AG09309 (cell line): ENCODE measurements at regions not wholly inside any gene's neighbourhood (a gene's known extent, or its start where the extent isn't known, plus 50 kb on each side); places are given as distances from the start of the nearest gene placed in this dataset.
"Not testable (repeated sequence)": the region's sequence is repeated elsewhere in the genome, so short reads cannot be mapped to it uniquely, and the experiment has no call there.

Source experiments
- DNase-seq: peaks from one replicate; pipeline ENCODE4 v3.0.0-alpha.2; 2010; ENCODE audit warnings: low read depth
- H3K4me3 ChIP-seq: 2 replicates; pipeline ENCODE4 v1.5.1; 2011; ENCODE audit warnings: mild to moderate bottlenecking, low read depth, low read length, moderate library complexity; ENCODE audit not compliant: control insufficient read depth
- CTCF ChIP-seq: IDR thresholded peaks from 2 replicates; pipeline ENCODE4 v1.5.1; 2011; ENCODE audit warnings: mild to moderate bottlenecking, low read depth, low read length, inconsistent platforms; ENCODE audit not compliant: insufficient read depth, control insufficient read depth; ENCODE audit errors: missing control alignments

GRCh38 chr3:104032283-104032682 is 1334.4 kb upstream of the ALCAM start:
- TF ChIP-seq CTCF, result no peak
- no peak overlapping the region for H3K4me3 ChIP-seq
- DNase-seq, result no peak

GRCh38 chr3:104040896-104041295 is 1325.8 kb upstream of the ALCAM start:
- H3K4me3 ChIP-seq, result no peak overlapping the region
- no peak for DNase-seq
- TF ChIP-seq CTCF, result no peak

GRCh38 chr3:104043001-104043543 is 1323.6 kb upstream of the ALCAM start:
- H3K4me3 ChIP-seq, DNase-seq: not testable (repeated sequence)

- DNase-seq, result no peak
- TF ChIP-seq CTCF, result no peak
- no peak overlapping the region for H3K4me3 ChIP-seq
Observed at GRCh38 chr3:104044002-104044401, 1322.7 kb upstream of the ALCAM start.

GRCh38 chr3:104066658-104067057 is 1300.1 kb upstream of the ALCAM start:
- TF ChIP-seq CTCF, result no peak
- no peak for DNase-seq
- H3K4me3 ChIP-seq, result no peak overlapping the region

- no peak overlapping the region for H3K4me3 ChIP-seq
- no peak for TF ChIP-seq CTCF
- no peak for DNase-seq
Observed at GRCh38 chr3:104069114-104069513, 1297.6 kb upstream of the ALCAM start.

GRCh38 chr3:104070906-104071305 is 1295.8 kb upstream of the ALCAM start:
- DNase-seq, result no peak
- TF ChIP-seq CTCF, result no peak
- H3K4me3 ChIP-seq, result no peak overlapping the region
